ENCODE measurements at regions not wholly inside any gene's neighbourhood (a gene's known extent, or its start where the extent isn't known, plus 50 kb on each side); places are given as distances from the start of the nearest gene placed in this dataset.

GRCh38 chr3:151558661-151559060 lies 97.8 kb upstream of the IGSF10 start:
- TF ChIP-seq CTCF (conservative IDR thresholded peaks at IDR 0.05; ENCODE audit: low read depth, low read length): no peak
- no peak for DNase-seq (ENCODE audit: low read depth)

DNA sequence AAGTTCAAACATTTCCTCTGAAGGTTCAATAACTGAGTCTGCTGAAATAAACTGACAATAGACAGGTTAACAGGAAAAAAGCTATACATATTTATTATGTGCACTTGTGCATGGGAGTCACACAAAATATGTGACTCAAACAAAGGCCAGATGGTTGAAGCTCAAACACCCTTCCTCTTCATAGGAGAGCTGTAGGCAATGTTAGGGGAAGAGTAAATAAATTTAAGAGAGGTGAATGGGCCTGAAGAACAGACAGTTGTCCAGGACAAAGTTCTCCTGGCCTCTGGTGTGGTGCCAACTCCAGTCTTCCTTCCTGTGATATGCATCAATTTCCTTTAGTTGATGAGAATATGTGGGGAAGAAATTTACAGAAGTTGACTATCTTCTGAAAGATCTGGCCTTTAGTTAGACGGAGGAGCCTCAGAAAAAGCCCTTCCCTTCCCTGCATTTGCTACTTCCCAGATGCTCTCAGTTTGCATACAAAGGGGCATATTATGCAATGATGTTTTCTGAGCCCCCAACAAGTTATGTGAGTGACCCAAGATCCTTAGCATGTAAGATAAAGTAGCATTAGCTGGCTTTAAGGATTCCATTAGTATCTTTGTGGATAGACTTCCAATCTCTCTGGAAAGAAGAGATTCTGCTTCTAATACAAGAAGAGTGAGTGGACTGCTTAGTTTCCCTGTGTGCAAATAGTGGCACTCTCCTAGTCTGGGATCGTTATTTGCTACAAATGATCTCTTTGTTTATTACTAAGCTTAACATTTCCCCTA lies 96.4 kb upstream of the IGSF10 start:
- no peak overlapping the region for H3K4me3 ChIP-seq (ENCODE audit: low read depth, low read length)
- no peak for TF ChIP-seq CTCF (conservative IDR thresholded peaks at IDR 0.05; ENCODE audit: low read depth, low read length)
- DNase-seq (ENCODE audit: low read depth): no peak

More at GRCh38 chr3:151558661-151559060, 97.8 kb upstream of the IGSF10 start:
- H3K4me3 ChIP-seq (ENCODE audit: low read depth, low read length): no peak overlapping the region

DNA sequence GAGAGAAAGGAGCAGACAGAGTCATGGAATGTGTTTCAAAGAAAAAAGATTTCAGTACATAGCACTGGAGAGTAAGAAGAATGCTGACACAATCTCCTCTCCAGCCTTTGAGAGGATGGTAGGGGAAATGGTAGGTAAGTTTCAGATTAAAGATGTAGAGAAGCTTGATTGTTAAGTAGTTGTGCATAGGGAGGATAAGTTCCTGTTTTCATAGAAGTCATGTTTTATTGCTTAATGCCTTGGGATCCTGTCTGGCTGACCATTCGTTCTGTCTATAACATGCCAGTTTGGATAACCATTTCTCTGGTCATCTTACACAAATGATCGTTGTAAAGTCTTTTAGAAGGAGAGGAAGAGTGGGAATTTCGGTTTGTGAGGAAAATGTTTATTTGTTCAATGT lies 95.7 kb upstream of the IGSF10 start:
- no peak for TF ChIP-seq CTCF (conservative IDR thresholded peaks at IDR 0.05; ENCODE audit: low read depth, low read length)
- no peak overlapping the region for H3K4me3 ChIP-seq (ENCODE audit: low read depth, low read length)
- DNase-seq (ENCODE audit: low read depth): no peak

DNA sequence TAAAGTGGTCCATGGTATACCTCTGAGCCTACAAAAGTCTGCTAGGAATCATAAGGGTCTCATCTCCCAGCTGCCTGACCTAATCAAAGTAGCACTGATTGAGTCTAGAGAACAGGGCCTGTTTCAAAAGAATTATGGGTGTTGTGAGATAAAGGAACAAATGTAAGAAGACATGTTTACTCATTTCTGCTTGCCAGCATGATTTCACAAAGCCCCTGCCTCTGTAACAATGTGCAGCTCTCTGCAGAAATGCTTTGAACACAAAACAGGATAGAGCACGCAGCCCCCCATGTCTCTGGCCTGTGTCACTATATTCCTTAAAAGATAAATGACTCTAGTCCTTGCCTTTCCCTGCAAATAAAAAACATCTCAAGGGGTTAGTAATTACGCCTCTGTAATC lies 94.7 kb upstream of the IGSF10 start:
- no peak overlapping the region for H3K4me3 ChIP-seq (ENCODE audit: low read depth, low read length)
- no peak for TF ChIP-seq CTCF (conservative IDR thresholded peaks at IDR 0.05; ENCODE audit: low read depth, low read length)
- DNase-seq (ENCODE audit: low read depth): no peak

DNA sequence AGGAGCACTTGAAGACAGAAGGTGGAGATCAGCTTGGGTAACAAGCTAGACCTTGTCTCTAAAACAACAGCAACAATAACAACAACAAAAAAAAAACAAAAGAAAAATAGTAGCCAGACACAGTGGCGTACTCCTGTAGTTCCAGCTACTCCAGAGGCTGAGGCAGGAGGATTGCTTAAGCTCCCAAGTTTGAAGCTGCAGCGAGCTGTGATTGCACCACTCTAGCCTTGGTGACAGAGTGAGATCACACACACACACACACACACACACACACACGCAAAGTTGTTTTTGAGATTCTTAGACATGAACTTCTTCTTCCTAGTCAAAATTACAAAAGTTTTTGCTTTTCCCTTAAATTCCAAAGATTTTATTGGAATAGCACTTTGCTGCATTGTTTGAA lies 93.0 kb upstream of the IGSF10 start:
- DNase-seq (ENCODE audit: low read depth): no peak
- no peak for TF ChIP-seq CTCF (conservative IDR thresholded peaks at IDR 0.05; ENCODE audit: low read depth, low read length)
- H3K4me3 ChIP-seq (ENCODE audit: low read depth, low read length): no peak overlapping the region

DNA sequence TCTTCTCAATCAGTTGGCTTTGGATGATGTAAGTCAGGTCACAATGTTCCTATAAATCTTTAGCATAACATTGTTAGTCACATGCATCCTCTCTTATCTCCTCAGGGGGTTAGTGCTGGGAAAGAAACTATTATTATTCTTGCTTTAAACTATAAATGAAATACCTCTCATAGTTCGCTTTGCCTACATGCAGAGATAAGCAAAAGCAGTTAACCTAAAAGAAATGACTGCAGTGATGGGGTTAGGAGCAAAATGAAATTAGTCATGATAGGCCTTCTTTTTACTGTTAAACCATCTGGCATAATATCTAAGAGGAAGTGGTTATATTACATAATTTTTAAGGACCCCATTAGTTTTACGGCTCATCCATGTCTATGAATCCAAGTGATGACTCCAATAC lies 91.7 kb upstream of the IGSF10 start:
- no peak for TF ChIP-seq CTCF (conservative IDR thresholded peaks at IDR 0.05; ENCODE audit: low read depth, low read length)
- DNase-seq (ENCODE audit: low read depth): no peak
- no peak overlapping the region for H3K4me3 ChIP-seq (ENCODE audit: low read depth, low read length)

DNA sequence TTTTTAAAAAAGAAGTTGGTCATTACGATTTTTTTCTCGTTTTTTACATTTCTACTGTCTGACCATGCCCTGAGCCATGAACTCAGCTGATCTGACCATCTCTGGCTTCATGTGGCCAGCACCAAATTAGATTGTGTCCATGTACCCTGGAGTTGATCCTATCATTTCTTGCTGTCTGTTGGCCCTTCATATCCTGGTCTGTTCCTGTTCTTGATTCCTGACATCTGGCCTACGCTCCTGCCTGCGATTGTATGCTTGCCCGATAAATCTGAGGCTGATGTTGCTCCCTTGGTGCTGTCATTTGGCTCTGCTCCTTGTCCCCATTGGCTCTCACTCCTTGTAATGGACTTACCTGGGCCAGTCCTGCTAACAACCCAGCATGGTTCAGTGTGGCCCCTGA lies 89.8 kb upstream of the IGSF10 start:
- H3K4me3 ChIP-seq (ENCODE audit: low read depth, low read length): no peak overlapping the region
- TF ChIP-seq CTCF (conservative IDR thresholded peaks at IDR 0.05; ENCODE audit: low read depth, low read length): no peak
- DNase-seq (ENCODE audit: low read depth): no peak

All from epithelial cell of proximal tubule (primary cell).